ENCODE measurements at regions not wholly inside any gene's neighbourhood (a gene's known extent, or its start where the extent isn't known, plus 50 kb on each side); places are given as distances from the start of the nearest gene placed in this dataset.

DNA sequence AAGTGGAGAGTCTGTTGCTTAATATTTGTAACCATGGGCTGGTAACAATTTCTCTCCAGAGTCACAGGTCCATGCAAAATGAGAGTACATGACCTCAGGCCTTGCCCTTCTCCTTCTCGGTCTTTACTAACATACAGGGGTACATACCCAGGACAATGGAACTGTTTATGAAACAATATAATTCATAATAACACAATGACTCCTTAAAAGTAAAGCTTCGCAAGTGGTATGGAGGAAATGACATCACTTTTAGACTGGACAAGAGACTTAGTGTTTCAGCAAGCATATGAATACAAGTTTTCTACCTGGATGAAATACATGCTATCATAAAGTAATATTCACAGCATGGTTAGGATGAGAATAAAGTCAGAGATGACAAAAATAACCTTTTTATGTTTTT, 386.6 kb downstream of the PLK2 start:
- 97% methylated on average over 2 of the region's 2 CpGs for WGBS (ENCODE audit: low lambda C conversion rate)
- CTCF ChIA-PET, result interaction anchor here (1.5 kb wide), 1 partner anchor 15 kb away, joined by 4 read pairs; no protein-coding TSS in a partner anchor

More for the DNA sequence above, 386.6 kb downstream of the PLK2 start:
- Histone ChIP-seq H3K27ac (ENCODE audit: low read depth in 2 of 2, low read length in 1 of 2) (no peak overlapping the region), H4K20me1 (ENCODE audit: insufficient read depth) (no peaks in the 10 kb centered on the region), H2AFZ (ENCODE audit: low read depth) (peak overlapping the region; percentile 39; the same call in 1 of the 2 replicates), H3K4me3 (ENCODE audit: low read depth in 2 of 2, low read length in 1 of 2) (no peak overlapping the region), H3K4me1 (ENCODE audit: control insufficient read depth in 1 of 2, insufficient read depth in 2 of 2, low read depth in 1 of 2, low read length in 1 of 2) (peaks cover 3 to 11% of the 10 kb centered on the region in 2 experiments; a peak in 3 of 4 replicates), H3F3A (replicated peaks; ENCODE audit: insufficient read depth) (no peaks in the 10 kb centered on the region), H3K9me3 (no peaks in the 10 kb centered on the region), H3K4me2 (no peak overlapping the region), H3K36me3 (replicated peaks in 1 of 2; ENCODE audit: control insufficient read depth in 1 of 2, insufficient read depth in 2 of 2, low read length in 1 of 2) (no peaks in the 10 kb centered on the region), H3K9ac (no peak overlapping the region), H3K9me2 (no peaks in the 10 kb centered on the region), H3K27me3 (ENCODE audit: insufficient read depth) (no peaks in the 10 kb centered on the region), H3K79me2 (ENCODE audit: insufficient read depth) (no peaks in the 10 kb centered on the region)
- TF ChIP-seq TCF12 (IDR thresholded peaks at IDR 0.05), result no peak
- TF ChIP-seq EZH2phosphoT487 (IDR thresholded peaks at IDR 0.05; ENCODE audit: borderline replicate concordance, low read depth), result no peak
- no peak for TF ChIP-seq JUND (IDR thresholded peaks at IDR 0.05)
- TF ChIP-seq, protein P1, sequence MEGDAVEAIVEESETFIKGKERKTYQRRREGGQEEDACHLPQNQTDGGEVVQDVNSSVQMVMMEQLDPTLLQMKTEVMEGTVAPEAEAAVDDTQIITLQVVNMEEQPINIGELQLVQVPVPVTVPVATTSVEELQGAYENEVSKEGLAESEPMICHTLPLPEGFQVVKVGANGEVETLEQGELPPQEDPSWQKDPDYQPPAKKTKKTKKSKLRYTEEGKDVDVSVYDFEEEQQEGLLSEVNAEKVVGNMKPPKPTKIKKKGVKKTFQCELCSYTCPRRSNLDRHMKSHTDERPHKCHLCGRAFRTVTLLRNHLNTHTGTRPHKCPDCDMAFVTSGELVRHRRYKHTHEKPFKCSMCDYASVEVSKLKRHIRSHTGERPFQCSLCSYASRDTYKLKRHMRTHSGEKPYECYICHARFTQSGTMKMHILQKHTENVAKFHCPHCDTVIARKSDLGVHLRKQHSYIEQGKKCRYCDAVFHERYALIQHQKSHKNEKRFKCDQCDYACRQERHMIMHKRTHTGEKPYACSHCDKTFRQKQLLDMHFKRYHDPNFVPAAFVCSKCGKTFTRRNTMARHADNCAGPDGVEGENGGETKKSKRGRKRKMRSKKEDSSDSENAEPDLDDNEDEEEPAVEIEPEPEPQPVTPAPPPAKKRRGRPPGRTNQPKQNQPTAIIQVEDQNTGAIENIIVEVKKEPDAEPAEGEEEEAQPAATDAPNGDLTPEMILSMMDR (IDR thresholded peaks at IDR 0.05), result no peak
- TF ChIP-seq TAF1 (IDR thresholded peaks at IDR 0.05; ENCODE audit: borderline replicate concordance, low read depth, low read length), result no peak
- no peak for TF ChIP-seq GABPA (IDR thresholded peaks at IDR 0.05; ENCODE audit: low read depth)
- TF ChIP-seq SIN3A (IDR thresholded peaks at IDR 0.05; ENCODE audit: borderline replicate concordance, low read depth, low read length), result no peak
- TF ChIP-seq NFIC (IDR thresholded peaks at IDR 0.05; ENCODE audit: borderline replicate concordance), result no peak
- no peak for TF ChIP-seq FOXJ3 (CRISPR knock-in tag; IDR thresholded peaks at IDR 0.05)
- no peak for TF ChIP-seq NRF1 (IDR thresholded peaks at IDR 0.05; ENCODE audit: low read depth, low read length)
- TF ChIP-seq IRF3 (IDR thresholded peaks at IDR 0.05; ENCODE audit: low read depth, low read length), result no peak
- TF ChIP-seq RCOR1 (IDR thresholded peaks at IDR 0.05; ENCODE audit: low read length), result no peak
- no peak for TF ChIP-seq ZBTB33 (IDR thresholded peaks at IDR 0.05; ENCODE audit: borderline replicate concordance, low read depth)
- no peak for TF ChIP-seq MXI1 (IDR thresholded peaks at IDR 0.05; ENCODE audit: low read depth, low read length)
- TF ChIP-seq, protein P2, sequence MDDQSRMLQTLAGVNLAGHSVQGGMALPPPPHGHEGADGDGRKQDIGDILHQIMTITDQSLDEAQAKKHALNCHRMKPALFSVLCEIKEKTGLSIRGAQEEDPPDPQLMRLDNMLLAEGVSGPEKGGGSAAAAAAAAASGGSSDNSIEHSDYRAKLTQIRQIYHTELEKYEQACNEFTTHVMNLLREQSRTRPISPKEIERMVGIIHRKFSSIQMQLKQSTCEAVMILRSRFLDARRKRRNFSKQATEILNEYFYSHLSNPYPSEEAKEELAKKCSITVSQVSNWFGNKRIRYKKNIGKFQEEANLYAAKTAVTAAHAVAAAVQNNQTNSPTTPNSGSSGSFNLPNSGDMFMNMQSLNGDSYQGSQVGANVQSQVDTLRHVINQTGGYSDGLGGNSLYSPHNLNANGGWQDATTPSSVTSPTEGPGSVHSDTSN (IDR thresholded peaks at IDR 0.05), result no peak
- TF ChIP-seq USF2 (IDR thresholded peaks at IDR 0.05; ENCODE audit: borderline replicate concordance, low read depth, low read length), result no peak
- no peak for TF ChIP-seq FOXM1 (IDR thresholded peaks at IDR 0.05; ENCODE audit: low read depth)
- TF ChIP-seq MEF2A (IDR thresholded peaks at IDR 0.05; ENCODE audit: borderline replicate concordance, low read depth), result no peak
- TF ChIP-seq EP300 (IDR thresholded peaks at IDR 0.05; ENCODE audit: borderline replicate concordance in 1 of 2, low read depth in 1 of 2, low read length in 1 of 2), result no peak
- no peak for TF ChIP-seq CHD2 (IDR thresholded peaks at IDR 0.05; ENCODE audit: low read length, partially characterized antibody)
- POLR2A ChIA-PET, result no interaction called here
- DNase-seq, result no peak
